ENCODE measurements at regions not wholly inside any gene's neighbourhood (a gene's known extent, or its start where the extent isn't known, plus 50 kb on each side); places are given as distances from the start of the nearest gene placed in this dataset.

GRCh38 chr4:159410076-159410777, 307.3 kb downstream of the RAPGEF2 start:
- H3K27ac Mint-ChIP-seq: no peak overlapping the region
- H3K9me3 Mint-ChIP-seq: peaks cover 4% of the 10 kb centered on the region
- H3K4me3 Mint-ChIP-seq: no peak overlapping the region
- peaks cover 7% of the 10 kb centered on the region for H3K4me1 Mint-ChIP-seq
- ChIA-PET CTCF (no interaction called here), POLR2A (no interaction called here)
- H3K36me3 Mint-ChIP-seq: peaks cover 4% of the 10 kb centered on the region; the same call in 1 of the 2 replicates
- TF ChIP-seq E2F4 (CRISPR knock-in tag; IDR thresholded peaks at IDR 0.05; ENCODE audit: borderline replicate concordance, low read depth) (no peak), MYBL2 (CRISPR knock-in tag; IDR thresholded peaks at IDR 0.05) (no peak), GTF2I (CRISPR knock-in tag; conservative IDR thresholded peaks at IDR 0.05) (no peak), ZNF232 (CRISPR knock-in tag; IDR thresholded peaks at IDR 0.05) (no peak), NFATC4 (CRISPR knock-in tag; IDR thresholded peaks at IDR 0.05) (no peak)
- no peak for DNase-seq (ENCODE audit: low spot score)
- ATAC-seq: no peak
- no peaks in the 10 kb centered on the region for H3K27me3 Mint-ChIP-seq (ENCODE audit: low read depth)

- peaks cover 3% of the 10 kb centered on the region; the same call in 1 of the 2 replicates for H3K27me3 Mint-ChIP-seq (ENCODE audit: low read depth)
- ChIA-PET CTCF (no interaction called here), POLR2A (no interaction called here)
- H3K27ac Mint-ChIP-seq: no peak overlapping the region
- ATAC-seq (no peak), DNase-seq (ENCODE audit: low spot score) (no peak)
- H3K36me3 Mint-ChIP-seq: peaks cover 8% of the 10 kb centered on the region; the same call in 1 of the 2 replicates
- H3K9me3 Mint-ChIP-seq: peaks cover 11% of the 10 kb centered on the region
- no peak overlapping the region for H3K4me3 Mint-ChIP-seq
- H3K4me1 Mint-ChIP-seq: peaks cover 7% of the 10 kb centered on the region
- no peak for TF ChIP-seq ELF4 (CRISPR knock-in tag; IDR thresholded peaks at IDR 0.05; ENCODE audit: low read depth)
- no peak for TF ChIP-seq SMAD4 (CRISPR knock-in tag; IDR thresholded peaks at IDR 0.05)
- no peak for TF ChIP-seq ERG (CRISPR knock-in tag; IDR thresholded peaks at IDR 0.05)
- no peak for TF ChIP-seq ZNF423 (CRISPR knock-in tag; IDR thresholded peaks at IDR 0.05)
- TF ChIP-seq ZNF121 (CRISPR knock-in tag; IDR thresholded peaks at IDR 0.05): no peak
- TF ChIP-seq RELA (CRISPR knock-in tag; IDR thresholded peaks at IDR 0.05; ENCODE audit: borderline replicate concordance): no peak
- no peak for TF ChIP-seq ZNF425 (CRISPR knock-in tag; conservative IDR thresholded peaks at IDR 0.05)
- no peak for TF ChIP-seq HMGA2 (CRISPR knock-in tag; IDR thresholded peaks at IDR 0.05)
- TF ChIP-seq ZMAT4 (CRISPR knock-in tag; IDR thresholded peaks at IDR 0.05): no peak
- no peak for TF ChIP-seq NFATC4 (CRISPR knock-in tag; IDR thresholded peaks at IDR 0.05)
- no peak for TF ChIP-seq ZNF263 (CRISPR knock-in tag; IDR thresholded peaks at IDR 0.05; ENCODE audit: low read depth)
- no peak for TF ChIP-seq FOXP4 (CRISPR knock-in tag; IDR thresholded peaks at IDR 0.05)
- TF ChIP-seq JAZF1 (CRISPR knock-in tag; IDR thresholded peaks at IDR 0.05): no peak
- no peak for TF ChIP-seq EMX1 (CRISPR knock-in tag; IDR thresholded peaks at IDR 0.05)
- no peak for TF ChIP-seq ZNF512 (CRISPR knock-in tag; IDR thresholded peaks at IDR 0.05; ENCODE audit: borderline replicate concordance)
- TF ChIP-seq, protein P1, sequence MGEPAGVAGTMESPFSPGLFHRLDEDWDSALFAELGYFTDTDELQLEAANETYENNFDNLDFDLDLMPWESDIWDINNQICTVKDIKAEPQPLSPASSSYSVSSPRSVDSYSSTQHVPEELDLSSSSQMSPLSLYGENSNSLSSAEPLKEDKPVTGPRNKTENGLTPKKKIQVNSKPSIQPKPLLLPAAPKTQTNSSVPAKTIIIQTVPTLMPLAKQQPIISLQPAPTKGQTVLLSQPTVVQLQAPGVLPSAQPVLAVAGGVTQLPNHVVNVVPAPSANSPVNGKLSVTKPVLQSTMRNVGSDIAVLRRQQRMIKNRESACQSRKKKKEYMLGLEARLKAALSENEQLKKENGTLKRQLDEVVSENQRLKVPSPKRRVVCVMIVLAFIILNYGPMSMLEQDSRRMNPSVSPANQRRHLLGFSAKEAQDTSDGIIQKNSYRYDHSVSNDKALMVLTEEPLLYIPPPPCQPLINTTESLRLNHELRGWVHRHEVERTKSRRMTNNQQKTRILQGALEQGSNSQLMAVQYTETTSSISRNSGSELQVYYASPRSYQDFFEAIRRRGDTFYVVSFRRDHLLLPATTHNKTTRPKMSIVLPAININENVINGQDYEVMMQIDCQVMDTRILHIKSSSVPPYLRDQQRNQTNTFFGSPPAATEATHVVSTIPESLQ (CRISPR knock-in tag; IDR thresholded peaks at IDR 0.05): no peak
Observed at GRCh38 chr4:159410891-159411290, 308.0 kb downstream of the RAPGEF2 start.

All from WTC11 (cell line).